Activated B cell treated with CpG ODN at 0.5 μM for 24 hours (primary cell): ENCODE measurements at regions not wholly inside any gene's neighbourhood (a gene's known extent, or its start where the extent isn't known, plus 50 kb on each side); places are given as distances from the start of the nearest gene placed in this dataset.
"Not testable (repeated sequence)": the region's sequence is repeated elsewhere in the genome, so short reads cannot be mapped to it uniquely, and the experiment has no call there.

ENCODE experiments used
- ATAC-seq: fragments of 200-7000 bp; cut with Tn5 transposase; one replicate; pipeline ENCODE4 v1.10.0; 2021; ENCODE audit warnings: low read depth, mild to moderate bottlenecking, moderate library complexity
- CTCF ChIA-PET: fragments of 350-600 bp; sonication (Branson Sonifier 250); formaldehyde crosslinking; loops from one replicate; lab custom pipeline; 2021; ENCODE audit warnings: antibody characterized with exemption; lab: Charles Lee
- POLR2A ChIA-PET: fragments of 350-600 bp; sonication (Branson Sonifier 250); formaldehyde crosslinking; loops from one replicate; lab custom pipeline; 2021; ENCODE audit warnings: antibody characterized with exemption; lab: Charles Lee
- DNase-seq: peaks from one replicate; pipeline ENCODE4 v3.0.0; 2022
- H3K27ac Mint-ChIP-seq: one replicate; pipeline ENCODE4 v1.8.0; 2020; ENCODE audit warnings: mixed read lengths
- H3K27me3 Mint-ChIP-seq: one replicate; pipeline ENCODE4 v1.8.0; 2021; ENCODE audit warnings: mixed read lengths
- H3K36me3 Mint-ChIP-seq: one replicate; pipeline ENCODE4 v1.8.0; 2021; ENCODE audit warnings: low read depth, mixed read lengths
- H3K4me1 Mint-ChIP-seq: one replicate; pipeline ENCODE4 v1.8.0; 2021; ENCODE audit warnings: mixed read lengths
- H3K4me3 Mint-ChIP-seq: one replicate; pipeline ENCODE4 v1.8.0; 2020; ENCODE audit warnings: mild to moderate bottlenecking, mixed read lengths
- H3K9me3 Mint-ChIP-seq: one replicate; pipeline ENCODE4 v1.8.0; 2020; ENCODE audit warnings: mixed read lengths
- CTCF ChIP-seq: fragments of 200-600 bp; IDR thresholded peaks from one replicate; pipeline ENCODE4 v1.8.0; 2022; ENCODE audit warnings: antibody characterized with exemption, mild to moderate bottlenecking
- intact Hi-C: fragments of 100-400 bp; cut with micrococcal nuclease; formaldehyde crosslinking; loops from one replicate; pipeline ENCODE4 v1.15.1; 2024

- no peak for TF ChIP-seq CTCF
- Mint-ChIP-seq H3K4me1 (peaks cover 11% of the 10 kb centered on the region), H3K36me3 (no peaks in the 10 kb centered on the region), H3K9me3 (no peaks in the 10 kb centered on the region), H3K27ac (no peak overlapping the region), H3K4me3 (no peak overlapping the region), H3K27me3 (no peaks in the 10 kb centered on the region)
- ChIA-PET POLR2A (no interaction called here), CTCF (interaction anchor here (2.7 kb wide), 1 partner anchor 8 kb away, joined by 11 read pairs; no protein-coding TSS in a partner anchor)
- intact Hi-C loops, result loop anchor here (10.0 kb wide), 1 partner anchor 246 kb away; the partner anchor contains the start of gene FSTL4
- no peak for DNase-seq
- peak; percentile 98 for ATAC-seq
Measured at GRCh38 chr5:133861161-133861737, 107.2 kb downstream of the C5orf15 start.

- no peak overlapping the region for H3K4me3 Mint-ChIP-seq
- ATAC-seq, result no peak
- POLR2A ChIA-PET, result interaction anchor here (0.6 kb wide), 1 partner anchor 746 kb away, joined by 5 read pairs; no protein-coding TSS in a partner anchor
- no peak for TF ChIP-seq CTCF
- intact Hi-C loops, result no loop called here
- H3K36me3 Mint-ChIP-seq, result no peaks in the 10 kb centered on the region
- no peaks in the 10 kb centered on the region for H3K27me3 Mint-ChIP-seq
- H3K9me3 Mint-ChIP-seq, result no peaks in the 10 kb centered on the region
- no peak overlapping the region for H3K27ac Mint-ChIP-seq
- no peak for DNase-seq
- CTCF ChIA-PET, result interaction anchor here (2.7 kb wide), 1 partner anchor 11 kb away, joined by 11 read pairs; no protein-coding TSS in a partner anchor
- peaks cover 11% of the 10 kb centered on the region for H3K4me1 Mint-ChIP-seq
Measured at GRCh38 chr5:133859073-133859472, 109.4 kb downstream of the C5orf15 start.

GRCh38 chr5:133857595-133858313 lies 110.7 kb downstream of the C5orf15 start:
- H3K27me3 Mint-ChIP-seq, CTCF ChIA-PET, H3K4me3 Mint-ChIP-seq, intact Hi-C loops, H3K9me3 Mint-ChIP-seq, H3K27ac Mint-ChIP-seq, ATAC-seq, DNase-seq, POLR2A ChIA-PET, H3K36me3 Mint-ChIP-seq: not testable (repeated sequence)
- peaks cover 11% of the 10 kb centered on the region for H3K4me1 Mint-ChIP-seq

GRCh38 chr5:133854554-133854953 lies 113.9 kb downstream of the C5orf15 start:
- Mint-ChIP-seq H3K9me3 (no peaks in the 10 kb centered on the region), H3K4me1 (peaks cover 3% of the 10 kb centered on the region), H3K27ac (no peak overlapping the region), H3K4me3 (no peak overlapping the region), H3K27me3 (peaks cover 6% of the 10 kb centered on the region), H3K36me3 (no peaks in the 10 kb centered on the region)
- TF ChIP-seq CTCF, result no peak
- ATAC-seq, result no peak
- CTCF ChIA-PET, result no interaction called here
- POLR2A ChIA-PET, result no interaction called here
- no peak for DNase-seq
- intact Hi-C loops, result no loop called here

GRCh38 chr5:133853646-133854365 lies 114.6 kb downstream of the C5orf15 start:
- Mint-ChIP-seq H3K27ac (no peak overlapping the region), H3K27me3 (peaks cover 6% of the 10 kb centered on the region), H3K9me3 (no peaks in the 10 kb centered on the region), H3K4me3 (no peak overlapping the region), H3K4me1 (peaks cover 10% of the 10 kb centered on the region), H3K36me3 (no peaks in the 10 kb centered on the region)
- intact Hi-C loops, result no loop called here
- TF ChIP-seq CTCF, result no peak
- ChIA-PET CTCF (no interaction called here), POLR2A (no interaction called here)
- ATAC-seq (no peak), DNase-seq (no peak)
